ENCODE measurements at regions not wholly inside any gene's neighbourhood (a gene's known extent, or its start where the extent isn't known, plus 50 kb on each side); places are given as distances from the start of the nearest gene placed in this dataset.

DNA sequence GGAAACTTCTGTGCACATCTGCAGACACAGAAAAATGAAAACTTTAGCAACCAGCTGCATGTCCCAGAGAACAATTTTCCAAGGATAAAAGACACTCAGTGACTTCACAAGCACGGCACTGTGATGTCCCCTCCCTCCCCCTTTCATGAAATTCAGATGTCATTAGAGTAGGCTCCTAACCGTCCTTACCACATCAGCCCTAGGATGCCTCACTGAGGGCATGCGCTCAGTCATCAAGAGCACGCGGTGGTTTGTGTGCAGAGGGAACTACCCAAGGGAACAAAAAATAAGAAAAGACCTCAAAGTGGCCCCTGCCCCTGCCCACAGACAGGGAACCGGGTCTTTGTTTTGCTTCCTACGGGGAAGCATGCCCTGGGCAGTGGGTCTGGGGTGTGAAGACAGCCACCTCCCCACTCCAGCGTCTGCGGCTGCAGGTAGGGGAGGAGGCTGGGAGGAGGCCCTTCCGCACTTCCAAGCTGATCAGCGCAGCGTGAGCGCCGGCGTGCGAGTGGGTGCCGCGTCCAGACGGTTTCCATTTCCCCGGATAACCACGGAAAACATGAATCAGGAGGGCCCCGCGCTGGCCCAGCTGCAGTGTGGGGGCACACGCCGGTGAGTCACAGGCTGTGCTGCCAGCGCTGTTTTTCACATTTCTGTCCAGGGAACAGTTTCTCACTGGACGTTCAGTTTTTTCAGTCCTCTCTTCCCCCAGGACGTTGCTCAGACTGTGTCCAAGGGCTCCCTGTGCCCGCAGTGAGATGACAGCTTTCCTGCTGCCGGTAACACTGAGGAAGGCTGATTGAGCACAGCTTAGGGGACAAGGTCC, 70.6 kb downstream of the COPS8 start:
- TF ChIP-seq, protein P1, sequence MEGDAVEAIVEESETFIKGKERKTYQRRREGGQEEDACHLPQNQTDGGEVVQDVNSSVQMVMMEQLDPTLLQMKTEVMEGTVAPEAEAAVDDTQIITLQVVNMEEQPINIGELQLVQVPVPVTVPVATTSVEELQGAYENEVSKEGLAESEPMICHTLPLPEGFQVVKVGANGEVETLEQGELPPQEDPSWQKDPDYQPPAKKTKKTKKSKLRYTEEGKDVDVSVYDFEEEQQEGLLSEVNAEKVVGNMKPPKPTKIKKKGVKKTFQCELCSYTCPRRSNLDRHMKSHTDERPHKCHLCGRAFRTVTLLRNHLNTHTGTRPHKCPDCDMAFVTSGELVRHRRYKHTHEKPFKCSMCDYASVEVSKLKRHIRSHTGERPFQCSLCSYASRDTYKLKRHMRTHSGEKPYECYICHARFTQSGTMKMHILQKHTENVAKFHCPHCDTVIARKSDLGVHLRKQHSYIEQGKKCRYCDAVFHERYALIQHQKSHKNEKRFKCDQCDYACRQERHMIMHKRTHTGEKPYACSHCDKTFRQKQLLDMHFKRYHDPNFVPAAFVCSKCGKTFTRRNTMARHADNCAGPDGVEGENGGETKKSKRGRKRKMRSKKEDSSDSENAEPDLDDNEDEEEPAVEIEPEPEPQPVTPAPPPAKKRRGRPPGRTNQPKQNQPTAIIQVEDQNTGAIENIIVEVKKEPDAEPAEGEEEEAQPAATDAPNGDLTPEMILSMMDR (IDR thresholded peaks at IDR 0.05; ENCODE audit: borderline replicate concordance, insufficient read depth, low read depth, low read length) = no peak
- no peak overlapping the region for H3K4me3 ChIP-seq (ENCODE audit: low read depth, low read length)

GRCh38 chr2:237156857-237157779, 71.4 kb downstream of the COPS8 start:
- TF ChIP-seq, protein P1 (IDR thresholded peaks at IDR 0.05; ENCODE audit: borderline replicate concordance, insufficient read depth, low read depth, low read length) = no peak
- no peak overlapping the region for H3K4me3 ChIP-seq (ENCODE audit: low read depth, low read length)

DNA sequence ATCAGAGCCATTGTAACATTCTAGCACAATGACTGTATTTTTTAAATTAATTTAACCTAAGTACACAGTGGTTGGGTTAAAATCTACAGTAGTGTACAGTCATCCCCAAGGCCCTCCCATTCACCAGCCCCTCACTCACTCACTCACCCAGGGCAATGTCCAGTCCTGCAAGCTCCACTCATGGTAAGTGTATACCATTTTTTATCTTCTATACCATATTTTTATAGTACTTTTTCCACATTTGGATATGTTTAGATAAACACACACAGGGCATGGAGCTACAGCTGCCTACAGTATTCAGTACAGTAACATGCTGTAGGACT, 72.1 kb downstream of the COPS8 start:
- TF ChIP-seq, protein P1 (IDR thresholded peaks at IDR 0.05; ENCODE audit: borderline replicate concordance, insufficient read depth, low read depth, low read length) = no peak

GRCh38 chr2:237158194-237158593, 72.5 kb downstream of the COPS8 start:
- H3K4me3 ChIP-seq (ENCODE audit: low read depth, low read length) = no peak overlapping the region
- TF ChIP-seq, protein P1 (IDR thresholded peaks at IDR 0.05; ENCODE audit: borderline replicate concordance, insufficient read depth, low read depth, low read length) = no peak

More for the DNA sequence above, 72.1 kb downstream of the COPS8 start:
- H3K4me3 ChIP-seq (ENCODE audit: low read depth, low read length) = no peak overlapping the region

DNA sequence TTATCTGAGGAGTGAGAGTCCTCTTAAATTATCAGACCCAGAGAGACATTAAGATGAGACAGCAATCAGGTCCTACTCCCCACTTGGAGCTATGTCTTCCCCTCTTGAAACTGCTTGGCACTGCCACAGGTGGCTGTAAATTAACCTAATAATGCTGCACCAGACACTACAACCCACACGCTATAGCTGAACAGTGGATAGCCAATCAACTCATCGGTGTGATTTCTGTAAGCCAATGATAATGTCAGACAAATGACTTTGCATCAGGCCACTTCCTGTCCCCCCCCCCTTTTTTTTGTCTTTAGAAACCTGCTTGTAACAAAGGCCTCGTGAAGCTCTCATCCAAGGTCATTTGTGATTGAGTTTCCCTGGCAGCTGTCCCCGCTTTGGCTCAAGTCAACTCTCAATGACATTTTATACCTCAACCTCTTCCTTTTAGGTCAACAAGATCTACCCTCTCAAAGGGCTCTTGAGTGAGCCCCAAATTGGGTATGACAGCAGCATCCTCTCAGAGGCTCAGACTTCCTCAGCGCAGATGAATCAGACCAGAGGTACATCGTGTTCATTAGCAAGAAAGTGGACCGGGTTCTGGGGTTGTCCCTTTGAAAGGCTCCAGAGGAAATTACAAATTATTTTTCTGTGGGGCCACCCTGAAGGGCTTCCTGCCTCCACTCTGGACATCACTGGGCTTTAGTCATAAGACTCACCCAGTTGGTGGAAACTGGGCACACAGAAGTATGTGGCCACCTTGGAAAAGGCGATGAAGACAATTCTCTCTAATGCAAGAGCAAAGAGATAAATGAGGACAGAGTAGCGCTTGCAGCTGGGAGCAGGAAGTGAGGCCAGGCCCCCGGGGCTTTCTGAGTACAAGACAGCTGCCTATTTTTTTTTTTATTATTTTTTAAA, 73.6 kb downstream of the COPS8 start:
- TF ChIP-seq, protein P1 (IDR thresholded peaks at IDR 0.05; ENCODE audit: borderline replicate concordance, insufficient read depth, low read depth, low read length) = no peak
- H3K4me3 ChIP-seq (ENCODE audit: low read depth, low read length) = no peak overlapping the region

DNA sequence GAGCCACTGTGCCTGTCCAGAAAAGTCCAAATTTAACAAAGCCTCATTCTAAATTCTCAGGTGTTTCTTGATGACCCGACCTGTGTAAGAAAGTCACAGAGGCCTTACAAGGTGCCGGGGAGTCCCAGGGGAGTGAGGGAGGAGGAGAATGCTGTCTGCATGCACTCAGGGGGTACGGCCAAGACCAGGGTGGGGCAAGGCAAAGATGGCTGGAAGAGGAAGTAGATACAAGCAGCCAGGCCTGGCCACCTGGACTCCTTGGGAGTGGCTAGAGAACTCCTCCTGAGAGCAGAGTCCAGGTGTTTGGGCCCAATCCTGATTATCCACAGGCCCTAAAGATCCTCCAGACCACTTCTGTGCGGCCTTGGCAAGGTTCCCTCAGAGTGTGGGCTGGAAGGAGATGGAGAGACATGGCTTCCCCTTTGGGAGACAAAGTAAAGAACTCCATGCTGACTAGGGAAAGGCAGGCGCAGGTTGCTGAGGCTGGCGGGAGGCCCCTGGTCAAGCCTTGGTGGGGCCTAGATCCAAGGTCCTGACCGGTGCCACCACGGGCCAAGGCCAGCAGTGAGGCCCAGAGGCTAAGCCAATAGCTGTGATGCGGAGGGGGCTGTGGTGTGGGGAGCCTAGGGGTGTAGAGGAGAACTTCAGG, 74.7 kb downstream of the COPS8 start:
- TF ChIP-seq, protein P1 (IDR thresholded peaks at IDR 0.05; ENCODE audit: borderline replicate concordance, insufficient read depth, low read depth, low read length) = no peak
- no peak overlapping the region for H3K4me3 ChIP-seq (ENCODE audit: low read depth, low read length)

Data from GM12875 (cell line).